ENCODE measurements at regions not wholly inside any gene's neighbourhood (a gene's known extent, or its start where the extent isn't known, plus 50 kb on each side); places are given as distances from the start of the nearest gene placed in this dataset.

DNA sequence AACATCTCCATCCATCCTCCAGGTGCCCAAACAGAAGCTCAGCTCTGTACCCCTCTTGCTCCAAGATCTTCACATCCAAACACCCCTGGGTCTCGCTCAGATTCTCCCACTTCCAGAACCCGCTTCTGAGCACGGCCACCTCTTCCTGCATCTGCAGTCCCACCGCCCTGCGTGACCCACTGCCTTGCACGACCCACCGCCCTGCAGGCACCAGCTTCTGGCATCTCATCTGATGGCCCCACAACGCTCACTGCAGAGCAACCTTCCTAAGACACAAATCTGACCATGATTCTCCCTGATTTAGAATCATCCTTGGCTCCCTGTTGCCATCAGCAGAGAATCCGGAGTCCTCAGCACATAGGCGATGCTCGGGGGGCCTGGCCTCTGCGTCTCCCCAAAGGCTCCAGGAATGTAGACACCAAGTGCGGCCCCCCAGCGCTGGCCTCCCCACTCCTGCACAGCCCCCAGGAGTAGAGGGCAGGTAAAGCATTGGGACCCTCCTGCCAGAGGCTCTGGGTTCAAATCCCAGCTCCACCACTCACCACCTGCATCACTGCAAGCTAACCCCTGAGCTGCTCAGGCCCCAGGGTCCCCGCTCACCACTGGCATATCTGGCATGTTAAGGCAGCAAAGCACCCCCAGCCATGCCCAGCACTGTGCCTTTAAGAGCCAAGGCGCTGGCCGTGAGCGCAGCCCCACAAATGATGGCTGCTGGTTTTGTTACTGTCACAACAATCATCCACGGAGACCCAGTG lies 459.3 kb downstream of the BRD1 start:
- TF ChIP-seq EZH2 (IDR thresholded peaks at IDR 0.05; ENCODE audit: insufficient read depth, poor library complexity, severe bottlenecking) (no peak), EZH2phosphoT487 (IDR thresholded peaks at IDR 0.05; ENCODE audit: insufficient read depth, low read depth) (no peak)
